NCI-H1105 treated with DMSO at 0.1 percent for 48 hours (cell line): ENCODE measurements at regions not wholly inside any gene's neighbourhood (a gene's known extent, or its start where the extent isn't known, plus 50 kb on each side); places are given as distances from the start of the nearest gene placed in this dataset.

Experiments used
- DNase-seq: peaks from one replicate; lab custom pipeline; 2025; lab: John Stamatoyannopoulos, UW

GRCh38 chr12:61490526-61491498, 769.4 kb upstream of the USP15 start:
- DNase-seq, result no peak

- DNase-seq, result no peak
Observed at GRCh38 chr12:61502179-61502578, 758.0 kb upstream of the USP15 start.

- DNase-seq, result no peak
Observed at GRCh38 chr12:61504396-61505080, 755.7 kb upstream of the USP15 start.

- no peak for DNase-seq
Observed at GRCh38 chr12:61513499-61513898, 746.7 kb upstream of the USP15 start.

- no peak for DNase-seq
Observed at GRCh38 chr12:61514016-61514415, 746.2 kb upstream of the USP15 start.

- DNase-seq, result no peak
Observed at GRCh38 chr12:61521258-61521657, 738.9 kb upstream of the USP15 start.

- no peak for DNase-seq
Observed at GRCh38 chr12:61523276-61523992, 736.8 kb upstream of the USP15 start.

GRCh38 chr12:61524851-61525250, 735.4 kb upstream of the USP15 start:
- peak; percentile 6 for DNase-seq

GRCh38 chr12:61525331-61525730, 734.9 kb upstream of the USP15 start:
- DNase-seq, result no peak

- no peak for DNase-seq
Observed at GRCh38 chr12:61530456-61530855, 729.7 kb upstream of the USP15 start.

GRCh38 chr12:61531195-61531594, 729.0 kb upstream of the USP15 start:
- DNase-seq, result no peak

GRCh38 chr12:61536117-61536516, 724.1 kb upstream of the USP15 start:
- no peak for DNase-seq

- DNase-seq, result no peak
Observed at GRCh38 chr12:61536525-61536924, 723.7 kb upstream of the USP15 start.

GRCh38 chr12:61538951-61539350, 721.3 kb upstream of the USP15 start:
- peak; percentile 3 for DNase-seq

GRCh38 chr12:61542551-61542950, 717.7 kb upstream of the USP15 start:
- DNase-seq, result no peak

- DNase-seq, result no peak
Observed at GRCh38 chr12:61546296-61546695, 713.9 kb upstream of the USP15 start.

GRCh38 chr12:61553091-61553490, 707.1 kb upstream of the USP15 start:
- no peak for DNase-seq

GRCh38 chr12:61554268-61555008, 705.8 kb upstream of the USP15 start:
- no peak for DNase-seq

GRCh38 chr12:61563665-61564450, 696.3 kb upstream of the USP15 start:
- peak; percentile 0 for DNase-seq

- no peak for DNase-seq
Observed at GRCh38 chr12:61564466-61564865, 695.7 kb upstream of the USP15 start.

GRCh38 chr12:61566183-61566582, 694.0 kb upstream of the USP15 start:
- no peak for DNase-seq
